Osteoblast (primary cell): ENCODE measurements at regions not wholly inside any gene's neighbourhood (a gene's known extent, or its start where the extent isn't known, plus 50 kb on each side); places are given as distances from the start of the nearest gene placed in this dataset.
A peak's percentile ranks its signal among the peaks of the same experiment; 100 is the strongest.

Experiments used
- DNase-seq: peaks from one replicate; pipeline ENCODE4 v3.0.0; 2011; ENCODE audit warnings: low spot score, mixed read lengths; ENCODE audit not compliant: insufficient read length; ENCODE audit errors: missing footprints
- H2AFZ ChIP-seq: 2 replicates; pipeline ENCODE4 v1.6.0; 2011; ENCODE audit warnings: mild to moderate bottlenecking, low read length
- H3K27ac ChIP-seq: 2 replicates; pipeline ENCODE4 v1.5.1; 2011; ENCODE audit warnings: mild to moderate bottlenecking, low read depth, low read length, moderate library complexity
- H3K27me3 ChIP-seq: 2 replicates; pipeline ENCODE4 v1.6.0; 2012; ENCODE audit warnings: mild to moderate bottlenecking, control low read depth, inconsistent platforms, low read length, moderate library complexity; ENCODE audit not compliant: insufficient read depth
- H3K36me3 ChIP-seq: 2 replicates; pipeline ENCODE4 v1.5.1; 2011; ENCODE audit warnings: mild to moderate bottlenecking, low read length, control low read depth, moderate library complexity; ENCODE audit not compliant: insufficient read depth
- H3K4me1 ChIP-seq: 2 replicates; pipeline ENCODE4 v1.5.1; 2011; ENCODE audit warnings: mild to moderate bottlenecking, low read length, control low read depth, moderate library complexity; ENCODE audit not compliant: insufficient read depth
- H3K4me2 ChIP-seq: 2 replicates; pipeline ENCODE4 v1.6.0; 2011; ENCODE audit warnings: mild to moderate bottlenecking, low read length; ENCODE audit not compliant: insufficient read depth
- H3K4me3 ChIP-seq: fragments of 200-600 bp; sonication (generic); 3 replicates; pipeline ENCODE4 v1.5.1; 2012; ENCODE audit warnings: mild to moderate bottlenecking, low read length, inconsistent platforms; ENCODE audit not compliant: insufficient read depth
- H3K79me2 ChIP-seq: 2 replicates; pipeline ENCODE4 v1.6.0; 2012; ENCODE audit warnings: mild to moderate bottlenecking, low read length, control low read depth, inconsistent platforms; ENCODE audit not compliant: insufficient read depth
- H3K9me3 ChIP-seq: 2 replicates; pipeline ENCODE4 v1.5.1; 2011; ENCODE audit warnings: low read depth, low read length, control low read depth
- H4K20me1 ChIP-seq: 2 replicates; pipeline ENCODE4 v1.6.0; 2012; ENCODE audit warnings: mild to moderate bottlenecking, low read length, control low read depth; ENCODE audit not compliant: insufficient read depth
- TF ChIP-seq, protein P1 (sequence below): IDR thresholded peaks from 2 replicates; pipeline ENCODE4 v1.5.1; 2011; ENCODE audit warnings: mild to moderate bottlenecking, low read depth, low read length, moderate library complexity; ENCODE audit errors: extremely low read depth

DNA sequence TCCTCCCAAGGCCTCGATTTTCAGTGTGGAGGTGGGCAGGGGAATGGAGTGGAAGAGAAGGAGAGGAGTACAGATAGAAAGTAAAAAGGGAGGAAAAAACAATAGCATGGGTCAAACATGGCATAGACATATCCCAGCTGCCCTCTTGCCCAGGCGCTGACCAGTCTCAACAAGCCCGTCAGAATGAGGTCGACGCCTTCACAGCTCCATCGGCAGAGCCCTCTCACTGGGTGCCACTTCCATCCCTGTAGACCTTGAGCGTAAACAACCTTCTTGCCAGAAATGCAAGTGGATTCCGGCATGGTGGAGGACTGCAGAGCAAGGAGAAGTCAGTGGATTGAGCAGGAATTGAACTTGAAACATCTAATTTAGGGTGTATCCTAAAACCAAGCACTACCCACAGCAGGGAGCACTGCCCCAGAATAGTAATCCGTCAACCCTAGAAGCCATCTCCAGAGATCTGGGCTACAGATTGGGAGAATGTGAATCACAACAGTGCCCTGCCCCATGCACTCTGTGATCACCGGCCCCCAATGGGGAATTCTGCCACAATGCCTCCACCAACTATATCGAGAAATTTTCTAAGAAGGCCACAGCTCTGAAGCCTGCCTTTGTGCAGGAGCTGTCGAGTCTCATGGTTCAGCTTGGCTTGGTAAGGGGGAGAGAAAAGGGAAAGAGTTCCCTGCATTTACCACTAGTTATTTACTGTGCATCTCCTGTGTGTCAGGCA is 190.1 kb downstream of the UACA start:
- Histone ChIP-seq H3K4me1 (peaks cover 17% of the 10 kb centered on the region), H3K4me3 (no peak overlapping the region), H3K79me2 (no peaks in the 10 kb centered on the region), H3K27ac (no peak overlapping the region), H3K4me2 (no peak overlapping the region), H2AFZ (no peak overlapping the region), H3K27me3 (peaks cover 39% of the 10 kb centered on the region), H3K36me3 (no peaks in the 10 kb centered on the region), H3K9me3 (no peaks in the 10 kb centered on the region), H4K20me1 (no peaks in the 10 kb centered on the region)
- TF ChIP-seq, protein P1, sequence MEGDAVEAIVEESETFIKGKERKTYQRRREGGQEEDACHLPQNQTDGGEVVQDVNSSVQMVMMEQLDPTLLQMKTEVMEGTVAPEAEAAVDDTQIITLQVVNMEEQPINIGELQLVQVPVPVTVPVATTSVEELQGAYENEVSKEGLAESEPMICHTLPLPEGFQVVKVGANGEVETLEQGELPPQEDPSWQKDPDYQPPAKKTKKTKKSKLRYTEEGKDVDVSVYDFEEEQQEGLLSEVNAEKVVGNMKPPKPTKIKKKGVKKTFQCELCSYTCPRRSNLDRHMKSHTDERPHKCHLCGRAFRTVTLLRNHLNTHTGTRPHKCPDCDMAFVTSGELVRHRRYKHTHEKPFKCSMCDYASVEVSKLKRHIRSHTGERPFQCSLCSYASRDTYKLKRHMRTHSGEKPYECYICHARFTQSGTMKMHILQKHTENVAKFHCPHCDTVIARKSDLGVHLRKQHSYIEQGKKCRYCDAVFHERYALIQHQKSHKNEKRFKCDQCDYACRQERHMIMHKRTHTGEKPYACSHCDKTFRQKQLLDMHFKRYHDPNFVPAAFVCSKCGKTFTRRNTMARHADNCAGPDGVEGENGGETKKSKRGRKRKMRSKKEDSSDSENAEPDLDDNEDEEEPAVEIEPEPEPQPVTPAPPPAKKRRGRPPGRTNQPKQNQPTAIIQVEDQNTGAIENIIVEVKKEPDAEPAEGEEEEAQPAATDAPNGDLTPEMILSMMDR: no peak
- DNase-seq: no peak

DNA sequence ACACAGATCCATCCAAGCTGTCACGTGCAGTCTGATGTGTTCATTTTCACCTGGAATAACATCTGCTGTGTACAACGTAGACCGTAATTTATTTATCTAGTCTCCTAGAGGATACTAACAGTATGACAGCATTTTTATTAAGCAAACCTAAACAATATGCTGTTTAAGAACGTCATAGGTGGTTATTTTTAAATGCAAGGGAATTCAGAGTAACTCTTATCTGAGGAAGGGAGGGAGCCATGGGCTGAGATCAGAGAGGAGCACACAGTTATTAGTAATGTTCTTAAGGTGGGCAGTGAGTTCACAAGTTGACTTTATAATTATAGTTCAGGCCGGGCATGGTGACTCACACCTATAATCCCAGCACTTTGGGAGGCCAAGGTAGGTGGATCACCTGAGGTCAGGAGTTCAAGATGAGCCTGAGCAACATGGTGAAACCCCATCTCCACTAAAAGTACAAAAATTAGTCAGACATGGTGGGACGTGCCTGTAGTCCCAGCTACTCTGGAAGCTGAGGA is 193.6 kb downstream of the UACA start:
- no peak for DNase-seq
- H3K4me3 ChIP-seq: no peak overlapping the region

DNA sequence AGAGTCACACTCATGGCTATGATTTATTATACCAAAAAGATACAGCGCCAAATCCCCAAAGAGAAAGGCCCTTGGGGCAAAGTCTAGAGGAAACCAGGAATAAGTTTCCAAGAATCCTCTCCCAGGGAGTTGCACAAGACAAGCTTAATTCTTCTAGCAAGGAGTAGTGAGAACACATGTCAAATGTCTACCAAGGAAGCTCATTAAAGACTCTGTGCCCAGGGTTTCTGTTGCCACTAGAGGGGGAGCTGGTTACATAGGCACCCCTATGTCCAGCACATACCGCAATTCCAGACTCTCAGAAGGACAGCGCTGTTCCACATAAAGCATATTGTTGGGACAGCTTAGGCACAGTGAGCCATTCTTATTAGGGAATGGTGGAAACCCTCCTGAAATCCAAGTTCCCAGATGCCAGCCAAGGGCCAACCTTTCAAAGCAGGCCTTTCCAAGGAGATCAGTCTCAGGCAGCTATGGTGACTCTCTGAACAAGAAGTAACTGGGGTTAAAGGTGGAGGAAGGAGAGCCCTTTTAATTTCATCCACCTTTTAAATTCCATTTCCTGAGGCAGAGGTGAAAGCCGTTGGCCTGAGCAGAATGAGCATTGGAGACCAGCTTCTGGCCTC is 194.2 kb downstream of the UACA start:
- Histone ChIP-seq H3K79me2 (no peaks in the 10 kb centered on the region), H3K4me1 (peaks cover 4% of the 10 kb centered on the region), H3K4me3 (no peak overlapping the region), H3K36me3 (no peaks in the 10 kb centered on the region), H3K27me3 (peaks cover 25% of the 10 kb centered on the region), H3K9me3 (no peaks in the 10 kb centered on the region), H2AFZ (no peak overlapping the region), H3K4me2 (no peak overlapping the region), H3K27ac (no peak overlapping the region), H4K20me1 (no peaks in the 10 kb centered on the region)
- DNase-seq: peak; percentile 81
- TF ChIP-seq, protein P1: peak; percentile 85

More for the DNA sequence above, 193.6 kb downstream of the UACA start:
- no peaks in the 10 kb centered on the region for H3K9me3 ChIP-seq
- no peak overlapping the region for H3K4me2 ChIP-seq
- no peak overlapping the region for H2AFZ ChIP-seq
- H3K27me3 ChIP-seq: peaks cover 30% of the 10 kb centered on the region
- no peak overlapping the region for H3K27ac ChIP-seq
- peaks cover 5% of the 10 kb centered on the region for H3K4me1 ChIP-seq
- TF ChIP-seq, protein P1: no peak
- no peaks in the 10 kb centered on the region for H3K79me2 ChIP-seq
- H4K20me1 ChIP-seq: no peaks in the 10 kb centered on the region
- no peaks in the 10 kb centered on the region for H3K36me3 ChIP-seq

DNA sequence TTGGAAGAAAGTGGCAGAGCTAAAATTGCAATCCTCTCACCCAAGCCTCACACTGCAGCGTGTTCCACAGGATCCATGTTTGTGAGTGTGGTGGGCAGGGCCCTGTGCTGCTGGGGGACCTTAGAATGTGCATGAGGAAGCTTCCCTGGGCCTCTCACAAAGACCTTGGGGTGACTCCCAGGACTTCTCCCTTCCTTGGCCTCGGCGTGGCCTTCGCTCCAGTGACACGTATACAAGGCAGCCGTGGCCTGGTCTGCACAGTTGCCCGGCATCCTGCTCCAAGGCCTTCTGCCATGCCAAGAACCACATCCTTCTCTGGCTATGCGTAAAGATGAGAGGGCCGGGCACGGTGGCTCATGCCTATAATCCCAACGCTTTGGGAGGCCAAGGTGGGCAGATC is 196.4 kb downstream of the UACA start:
- Histone ChIP-seq H3K4me2 (no peak overlapping the region), H3K36me3 (no peaks in the 10 kb centered on the region), H4K20me1 (no peaks in the 10 kb centered on the region), H3K27me3 (peaks cover 22% of the 10 kb centered on the region), H3K4me3 (no peak overlapping the region), H3K4me1 (peaks cover 4% of the 10 kb centered on the region), H3K79me2 (no peaks in the 10 kb centered on the region), H3K9me3 (no peaks in the 10 kb centered on the region), H2AFZ (no peak overlapping the region), H3K27ac (no peak overlapping the region)
- TF ChIP-seq, protein P1: no peak
- no peak for DNase-seq
